Endothelial cell of umbilical vein (primary cell): ENCODE measurements at regions not wholly inside any gene's neighbourhood (a gene's known extent, or its start where the extent isn't known, plus 50 kb on each side); places are given as distances from the start of the nearest gene placed in this dataset.

ENCODE experiments used
- BruUV-seq: library from RNA; stranded (reverse); fragments of 400-500 nt; replicated peaks from 2 replicates; lab custom pipeline; 2021; lab: Mats Ljungman, UMichigan
- CTCF ChIA-PET: fragments of 300-600, 350-600 bp; sonication (Branson Sonifier 250); formaldehyde crosslinking; loops from one replicate; lab custom pipeline; 2021; ENCODE audit warnings: antibody characterized with exemption, inconsistent platforms; lab: Charles Lee
- POLR2A ChIA-PET: fragments of 300-600, 350-600 bp; sonication (Branson Sonifier 250); formaldehyde crosslinking; loops from one replicate; lab custom pipeline; 2021; ENCODE audit warnings: antibody characterized with exemption, inconsistent platforms; lab: Charles Lee
- DNase-seq: peaks from one replicate; pipeline ENCODE4 v3.0.0-alpha.2; 2011; ENCODE audit warnings: low read depth, low spot score
- FAIRE-seq: peaks from 2 replicates; lab custom pipeline; 2011; peaks lifted over from hg19 to GRCh38; lab: Jason Lieb, UNC
- H2AFZ ChIP-seq: 2 replicates; pipeline ENCODE4 v1.6.0; 2012; ENCODE audit warnings: low read depth, low read length, control low read depth, inconsistent platforms
- H3K27ac ChIP-seq: 2 replicates; pipeline ENCODE4 v1.5.1; 2011; ENCODE audit warnings: low read depth, mild to moderate bottlenecking, control low read depth, low read length, moderate library complexity; ENCODE audit not compliant: insufficient read depth
- H3K27me3 ChIP-seq, 2 experiments: 2 replicates each; pipeline versions ENCODE4 v1.6.0 to v1.6.1; 2011; ENCODE audit warnings: low read length in 2 of 2, mixed read lengths in 1 of 2; ENCODE audit not compliant: control insufficient read depth in 2 of 2, insufficient read depth in 2 of 2
- H3K36me3 ChIP-seq, 2 experiments: 2 replicates in 1 of 2; 3 replicates in 1 of 2; pipeline ENCODE4 v1.5.1; 2011; ENCODE audit warnings: low read length in 2 of 2, mild to moderate bottlenecking in 1 of 2, moderate library complexity in 1 of 2; ENCODE audit not compliant: control insufficient read depth in 2 of 2, insufficient read depth in 2 of 2; ENCODE audit errors: extremely low read depth in 1 of 2
- H3K4me1 ChIP-seq: 3 replicates; pipeline ENCODE4 v1.5.1; 2011; ENCODE audit warnings: mild to moderate bottlenecking, low read length; ENCODE audit not compliant: control insufficient read depth, insufficient read depth; ENCODE audit errors: extremely low read depth
- H3K4me2 ChIP-seq: 2 replicates; pipeline ENCODE4 v1.6.1; 2011; ENCODE audit warnings: low read length, control low read depth, mixed read lengths; ENCODE audit not compliant: insufficient read depth
- H3K4me3 ChIP-seq, 3 experiments: fragments of 200-600 bp in 1 of 3; sonication (generic), shearing (Covaris generic) in 1 of 3; replicated peaks in 1 of 3; 2 replicates each; pipeline ENCODE4 v1.5.1; 2011 to 2016; ENCODE audit warnings: control low read depth in 3 of 3, low read length in 3 of 3, mild to moderate bottlenecking in 2 of 3, inconsistent platforms in 1 of 3, low read depth in 1 of 3, moderate library complexity in 1 of 3; ENCODE audit not compliant: insufficient read depth in 1 of 3
- H3K79me2 ChIP-seq: 2 replicates; pipeline ENCODE4 v1.6.0; 2012; ENCODE audit warnings: low read length, inconsistent platforms; ENCODE audit not compliant: control insufficient read depth, insufficient read depth
- H3K9ac ChIP-seq: replicated peaks from 2 replicates; pipeline ENCODE3; 2011; ENCODE audit warnings: low read length, control low read depth; ENCODE audit not compliant: insufficient read depth; ENCODE audit errors: extremely low read depth
- H3K9me1 ChIP-seq: replicated peaks from 3 replicates; pipeline ENCODE4 v1.6.0; 2011; ENCODE audit warnings: mild to moderate bottlenecking, low read length; ENCODE audit not compliant: control insufficient read depth, insufficient read depth; ENCODE audit errors: extremely low read depth
- H3K9me3 ChIP-seq: replicated peaks from 2 replicates; pipeline ENCODE4 v1.5.1; 2012; ENCODE audit warnings: low read length, inconsistent platforms; ENCODE audit not compliant: control insufficient read depth, insufficient read depth
- H4K20me1 ChIP-seq: replicated peaks from 2 replicates; pipeline ENCODE3; 2011; ENCODE audit warnings: mild to moderate bottlenecking, low read length; ENCODE audit not compliant: control insufficient read depth, insufficient read depth; ENCODE audit errors: extremely low read depth
- CTCF ChIP-seq, 2 donors: IDR thresholded peaks; 1 replicate in 1 of 2; 2 replicates in 1 of 2; pipeline ENCODE4 v1.5.1; 2011; ENCODE audit warnings: low read length in 2 of 2, mild to moderate bottlenecking in 2 of 2, moderate library complexity in 2 of 2, control low read depth in 1 of 2, inconsistent platforms in 1 of 2, low read depth in 1 of 2; ENCODE audit not compliant: insufficient read depth in 1 of 2; ENCODE audit errors: extremely low read depth in 1 of 2
- EZH2 ChIP-seq: IDR thresholded peaks from 2 replicates; pipeline ENCODE4 v1.6.1; 2012; ENCODE audit warnings: borderline replicate concordance, low read depth, mild to moderate bottlenecking, moderate library complexity, low read length, inconsistent platforms; ENCODE audit not compliant: severe bottlenecking
- FOS ChIP-seq: IDR thresholded peaks from 2 replicates; pipeline ENCODE4 v1.6.1; 2011; ENCODE audit warnings: mild to moderate bottlenecking, low read length, moderate library complexity, borderline replicate concordance; ENCODE audit not compliant: insufficient read depth
- GATA2 ChIP-seq: IDR thresholded peaks from 2 replicates; pipeline ENCODE4 v1.7.0; 2011; ENCODE audit warnings: low read depth, mild to moderate bottlenecking, moderate library complexity, mixed read lengths, low read length; ENCODE audit not compliant: insufficient read length, insufficient read depth
- JUN ChIP-seq: IDR thresholded peaks from 2 replicates; pipeline ENCODE4 v1.6.1; 2011; ENCODE audit warnings: borderline replicate concordance, low read depth; ENCODE audit not compliant: insufficient read length, insufficient read depth
- MAX ChIP-seq: IDR thresholded peaks from 2 replicates; pipeline ENCODE4 v1.6.1; 2011; ENCODE audit not compliant: insufficient read depth, insufficient read length
- MYC ChIP-seq: IDR thresholded peaks from one replicate; pipeline ENCODE4 v1.6.1; 2011; ENCODE audit warnings: mild to moderate bottlenecking, low read depth, low read length
- POLR2A ChIP-seq: IDR thresholded peaks from 2 replicates; pipeline ENCODE4 v1.6.1; 2012; ENCODE audit warnings: low read depth, mild to moderate bottlenecking, control low read depth, low read length
- POLR2AphosphoS5 ChIP-seq: IDR thresholded peaks from 2 replicates; pipeline ENCODE4 v1.6.1; 2012; ENCODE audit warnings: low read depth, mild to moderate bottlenecking, control low read depth, low read length, moderate library complexity; ENCODE audit not compliant: insufficient read depth
- dilution Hi-C: fragments of 300-500 bp; cut with MboI; formaldehyde crosslinking; loops from one replicate; pipeline ENCODE4 v1.15.0; 2019; ENCODE audit warnings: low sequenced_read_pairs; ENCODE audit not compliant: extremely low pct_ligation_motif_present
- intact Hi-C: fragments of 100-400 bp; cut with micrococcal nuclease; formaldehyde crosslinking; loops from one replicate; pipeline ENCODE4 v1.10.0; 2022

- H3K4me1 ChIP-seq, result peaks cover 5% of the 10 kb centered on the region
- no peaks in the 10 kb centered on the region for H3K79me2 ChIP-seq
Observed at GRCh38 chr10:31606841-31607240, 287.8 kb downstream of the ZEB1 start.

More at GRCh38 chr10:31606841-31607240, 287.8 kb downstream of the ZEB1 start:
- dilution Hi-C loops (no loop called here), intact Hi-C loops (no loop called here)
- H3K4me3 ChIP-seq, result no peak overlapping the region
- no peak overlapping the region for H3K4me2 ChIP-seq
- H4K20me1 ChIP-seq, result no peaks in the 10 kb centered on the region
- POLR2A ChIA-PET, result no interaction called here
- no peak overlapping the region for H2AFZ ChIP-seq
- CTCF ChIA-PET, result interaction anchor here (0.8 kb wide), 1 partner anchor 13 kb away, joined by 3 read pairs; no protein-coding TSS in a partner anchor
- H3K9me3 ChIP-seq, result no peaks in the 10 kb centered on the region
- DNase-seq (no peak), FAIRE-seq (no peak)
- TF ChIP-seq JUN (no peak), EZH2 (no peak), MAX (no peak), GATA2 (no peak), MYC (no peak), CTCF (IDR thresholded peaks at IDR 0.05; ENCODE audit: extremely low read depth in 1 of 2, insufficient read depth in 1 of 2, low read depth in 1 of 2, low read length in 2 of 2) (no peak), POLR2A (no peak), FOS (no peak), POLR2AphosphoS5 (no peak)
- peaks cover 0 to 3% of the 10 kb centered on the region in 2 experiments for H3K27me3 ChIP-seq
- H3K27ac ChIP-seq, result no peak overlapping the region
- H3K36me3 ChIP-seq, result no peaks in the 10 kb centered on the region
- no peaks in the 10 kb centered on the region for H3K9me1 ChIP-seq
- H3K9ac ChIP-seq, result no peak overlapping the region
- no TSS peak for BruUV-seq
